ENCODE measurements at regions not wholly inside any gene's neighbourhood (a gene's known extent, or its start where the extent isn't known, plus 50 kb on each side); places are given as distances from the start of the nearest gene placed in this dataset.
"Not testable (repeated sequence)": the region's sequence is repeated elsewhere in the genome, so short reads cannot be mapped to it uniquely, and the experiment has no call there.

- DNase-seq: no peak
These were observed 814.0 kb downstream of the BRD1 start for GRCh38 chr22:49013707-49014106.

DNA sequence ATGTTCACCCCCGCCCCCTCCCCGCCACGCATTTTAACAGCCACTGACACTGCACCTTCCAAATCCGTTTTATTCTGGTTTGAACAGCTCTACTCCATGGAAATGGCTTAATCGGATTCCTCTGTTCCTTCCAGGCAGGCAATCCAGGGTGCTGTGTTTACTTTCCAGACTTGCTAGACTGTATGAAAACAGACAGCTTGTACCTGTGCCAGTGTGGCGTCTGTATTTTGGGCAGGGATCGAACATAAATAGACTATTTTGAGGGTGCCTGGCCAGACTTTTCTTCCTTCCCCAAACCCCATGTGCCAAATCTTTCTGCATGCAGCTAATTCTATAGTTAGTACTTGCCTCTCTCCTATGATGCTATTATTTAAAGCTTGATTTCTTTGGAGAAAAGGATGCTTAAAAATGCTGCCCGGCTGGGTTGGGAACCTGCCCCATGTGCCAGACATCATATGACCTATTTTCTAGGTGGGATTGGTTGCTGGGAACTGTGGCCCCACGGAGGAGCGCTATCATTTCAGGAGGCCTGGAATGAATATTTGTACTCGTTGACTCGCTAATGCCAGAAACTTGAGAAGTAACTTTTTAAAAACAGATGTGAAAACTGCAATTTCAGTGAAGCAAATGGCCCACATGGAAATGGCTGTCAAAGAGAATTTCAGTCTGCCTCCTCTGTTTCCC, 814.8 kb downstream of the BRD1 start:
- no peak for DNase-seq

DNA sequence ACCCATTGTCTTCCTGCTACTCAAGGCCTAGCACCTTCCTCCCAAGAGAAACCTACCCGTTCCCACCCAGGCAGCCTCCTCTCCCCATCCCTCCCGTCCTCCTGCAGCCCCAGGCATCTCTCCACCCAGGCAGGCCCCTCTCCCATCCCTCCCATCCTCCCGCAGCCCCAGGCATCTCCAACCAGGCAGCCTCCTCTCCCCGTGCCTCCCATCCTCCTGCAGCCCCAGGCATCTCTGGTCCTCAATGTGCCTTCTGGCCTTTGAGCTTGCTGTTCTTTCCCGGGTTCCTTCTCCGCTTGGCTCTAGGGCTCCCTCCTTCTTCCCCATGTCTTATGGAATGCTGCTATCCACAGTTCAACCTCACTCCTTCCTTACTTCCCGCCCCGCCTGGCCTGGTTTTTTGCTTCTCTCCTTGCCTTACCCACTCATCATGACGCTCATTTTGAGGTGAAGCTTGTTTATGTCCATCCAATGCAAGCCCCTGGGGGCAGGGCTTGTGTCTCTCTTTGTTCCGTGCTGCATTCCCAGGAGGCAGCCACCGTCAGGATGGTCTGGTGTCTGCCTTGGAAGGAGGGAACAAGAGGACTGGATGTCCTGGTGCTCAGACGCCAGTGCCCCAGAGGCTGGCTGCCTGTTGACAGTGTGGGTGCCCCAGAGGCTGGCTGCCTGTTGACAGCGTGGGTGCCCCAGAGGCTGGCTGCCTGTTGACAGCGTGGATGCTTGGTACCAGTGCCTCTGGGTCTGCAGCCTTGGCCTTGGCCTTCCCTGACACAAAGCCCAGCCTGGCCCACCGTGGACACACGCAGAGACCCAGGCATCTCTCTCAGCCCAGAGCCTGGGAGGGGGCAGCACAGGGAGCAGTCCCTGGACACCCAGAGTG, 815.7 kb downstream of the BRD1 start:
- no peak for DNase-seq

DNA sequence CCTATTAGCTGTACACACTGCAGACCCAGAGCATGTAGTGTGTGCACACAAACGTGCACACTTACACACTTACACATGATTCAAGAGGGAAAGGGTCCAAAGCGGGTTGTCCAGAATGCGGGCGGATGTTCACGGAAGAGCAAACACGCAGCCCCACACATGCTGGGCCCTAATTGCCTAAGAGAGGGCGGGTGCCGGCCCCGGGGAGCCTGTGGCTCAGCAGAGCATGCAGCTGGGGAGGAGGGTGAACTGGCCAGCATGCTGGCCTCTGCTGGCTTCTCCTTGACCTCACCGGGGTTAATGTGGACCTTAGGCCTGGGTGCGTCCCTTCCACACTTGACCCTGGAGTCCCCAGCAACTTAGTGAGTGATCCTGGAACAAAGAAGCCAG, 816.3 kb downstream of the BRD1 start:
- no peak for DNase-seq

GRCh38 chr22:49010901-49011300, 816.8 kb downstream of the BRD1 start:
- no peak for DNase-seq

- DNase-seq: no peak
These were observed 817.4 kb downstream of the BRD1 start for GRCh38 chr22:49010070-49010863.

- no peak for DNase-seq
These were observed 818.2 kb downstream of the BRD1 start for GRCh38 chr22:49009359-49010063.

GRCh38 chr22:49008682-49009235, 818.9 kb downstream of the BRD1 start:
- DNase-seq: no peak

- no peak for DNase-seq
These were observed 820.5 kb downstream of the BRD1 start for GRCh38 chr22:49007013-49007653.

- no peak for DNase-seq
These were observed 821.3 kb downstream of the BRD1 start for GRCh38 chr22:49006207-49007012.

DNA sequence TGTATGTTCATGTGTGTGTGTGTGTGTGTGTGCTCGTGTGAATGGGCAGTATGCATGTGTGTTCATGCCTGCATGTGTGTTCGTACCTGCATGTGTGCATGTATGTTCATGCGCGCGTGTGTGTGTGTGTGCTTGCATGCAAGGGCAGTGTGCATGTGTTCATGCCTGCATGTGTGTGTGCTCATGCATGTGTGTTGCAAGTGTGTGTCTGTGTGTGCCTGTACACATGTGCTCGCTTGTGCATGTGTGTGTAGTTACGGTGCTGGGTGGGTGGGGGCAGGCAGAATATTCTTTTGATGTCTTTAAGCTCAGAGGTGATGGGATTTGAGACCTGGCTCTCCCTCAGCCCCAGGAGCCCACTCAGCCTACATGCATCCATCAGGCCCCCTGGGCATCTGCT, 822.1 kb downstream of the BRD1 start:
- no peak for DNase-seq

GRCh38 chr22:49004484-49005399, 822.9 kb downstream of the BRD1 start:
- DNase-seq: no peak

- DNase-seq: not testable (repeated sequence)
These were observed 830.1 kb downstream of the BRD1 start for GRCh38 chr22:48997605-48998004.

DNA sequence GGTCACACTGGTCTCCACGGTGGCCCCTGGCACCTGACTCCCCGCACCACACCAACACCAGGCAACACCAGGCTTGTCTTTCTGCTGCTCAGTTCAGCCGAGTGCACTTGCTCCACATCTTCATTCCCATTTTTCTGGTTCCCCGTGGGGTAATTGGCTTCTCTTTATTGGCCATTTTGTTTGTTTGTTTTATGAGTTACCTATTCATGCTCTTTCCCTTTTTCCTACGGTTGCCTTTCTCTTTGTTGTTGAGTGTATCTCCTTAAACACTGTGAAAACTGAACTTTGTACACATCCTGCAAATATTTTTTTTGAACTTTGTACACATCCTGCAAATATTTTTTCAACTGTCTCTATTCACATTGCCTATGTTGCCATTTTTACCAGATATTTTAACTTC, 834.0 kb downstream of the BRD1 start:
- DNase-seq: no peak

DNA sequence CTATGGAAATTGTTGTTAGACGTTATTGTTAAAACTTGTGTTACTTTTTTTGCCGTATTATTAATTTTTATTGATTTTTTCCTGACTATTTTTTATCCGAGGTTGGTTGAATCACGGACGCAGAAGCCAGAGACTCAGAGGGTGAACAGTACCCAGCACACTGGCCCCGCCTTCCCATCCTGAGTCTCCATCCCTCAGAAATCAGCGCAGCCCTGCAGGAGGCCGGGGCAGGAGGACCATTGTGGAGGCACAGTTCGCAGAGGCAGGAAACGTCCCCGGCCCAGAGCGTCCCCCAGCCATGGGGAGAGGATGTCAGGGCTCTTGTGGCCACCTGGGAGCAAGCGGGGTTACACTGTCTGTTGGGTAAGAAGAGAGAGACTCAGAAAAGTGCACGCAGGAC, 843.0 kb downstream of the BRD1 start:
- no peak for DNase-seq

GRCh38 chr22:48982321-48982905, 845.3 kb downstream of the BRD1 start:
- no peak for DNase-seq

DNA sequence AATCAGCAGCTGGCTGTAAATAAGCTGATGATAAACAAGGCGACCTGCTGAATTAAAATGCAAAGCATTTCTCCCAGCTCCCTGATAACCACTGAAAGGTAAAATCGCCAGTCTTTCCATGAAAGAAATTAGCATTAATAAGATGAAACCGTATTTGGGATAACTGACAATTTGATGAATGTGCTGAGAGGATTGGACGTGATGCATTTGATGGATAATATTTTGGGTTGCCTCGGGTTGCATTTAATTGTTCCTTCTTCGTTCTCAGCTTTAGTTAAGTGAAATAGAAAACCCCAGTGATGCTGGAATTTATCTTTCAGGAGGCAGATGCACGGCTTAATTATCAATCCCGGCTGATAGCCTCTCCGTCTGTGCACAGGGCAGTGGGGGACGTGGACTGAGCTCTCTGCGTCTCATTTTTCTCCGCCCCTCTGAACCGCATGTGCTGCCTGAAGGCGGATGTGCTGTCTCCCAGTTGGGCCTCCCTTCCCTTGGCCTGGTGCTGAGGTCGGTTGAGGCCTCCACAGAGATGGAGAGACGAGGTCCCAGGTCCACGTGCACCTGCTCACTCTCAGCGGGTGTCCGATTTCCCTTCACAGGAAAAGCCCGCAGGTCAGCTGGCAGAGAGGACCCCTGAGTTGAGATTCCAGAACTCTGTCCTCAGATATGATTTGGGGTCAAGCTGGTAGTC, 846.2 kb downstream of the BRD1 start:
- DNase-seq: no peak

- no peak for DNase-seq
These were observed 846.8 kb downstream of the BRD1 start for GRCh38 chr22:48980918-48981317.

GRCh38 chr22:48980409-48980808, 847.3 kb downstream of the BRD1 start:
- no peak for DNase-seq
